OCI-LY1 (cell line): ENCODE measurements at regions not wholly inside any gene's neighbourhood (a gene's known extent, or its start where the extent isn't known, plus 50 kb on each side); places are given as distances from the start of the nearest gene placed in this dataset.

Source experiments
- H2AFZ ChIP-seq: fragments of 200-600 bp; sonication (generic), shearing (Covaris generic); 2 replicates; pipeline ENCODE4 v1.6.0; 2014; ENCODE audit warnings: antibody characterized with exemption, mild to moderate bottlenecking, low read length
- H3F3A ChIP-seq: fragments of 200-600 bp; sonication (generic), shearing (Covaris generic); 2 replicates; pipeline ENCODE4 v1.6.0; 2014; ENCODE audit warnings: mild to moderate bottlenecking, antibody characterized with exemption, low read length, moderate library complexity; ENCODE audit not compliant: insufficient read depth
- H3K27ac ChIP-seq: fragments of 200-600 bp; sonication (generic); 2 replicates; pipeline ENCODE4 v1.5.1; 2014; ENCODE audit warnings: low read length, mixed run types, mild to moderate bottlenecking, low read depth; ENCODE audit not compliant: poor library complexity, severe bottlenecking
- H3K27me3 ChIP-seq: fragments of 200-600 bp; sonication (generic); 2 replicates; pipeline ENCODE4 v1.6.0; 2014; ENCODE audit warnings: antibody characterized with exemption, mild to moderate bottlenecking, low read length, moderate library complexity; ENCODE audit not compliant: insufficient read depth
- H3K36me3 ChIP-seq: fragments of 200-600 bp; sonication (generic); 2 replicates; pipeline ENCODE4 v1.6.1; 2014; ENCODE audit warnings: mild to moderate bottlenecking, antibody characterized with exemption, low read length, moderate library complexity, mixed read lengths; ENCODE audit not compliant: insufficient read depth
- H3K4me1 ChIP-seq: fragments of 200-600 bp; sonication (generic); 2 replicates; pipeline ENCODE4 v1.5.1; 2014; ENCODE audit warnings: mild to moderate bottlenecking, low read length, moderate library complexity; ENCODE audit not compliant: insufficient read depth, severe bottlenecking
- H3K4me2 ChIP-seq: fragments of 200-600 bp; sonication (generic), shearing (Covaris generic); 2 replicates; pipeline ENCODE4 v1.6.1; 2014; ENCODE audit warnings: low read length
- H3K4me3 ChIP-seq: fragments of 200-600 bp; sonication (generic); 2 replicates; pipeline ENCODE4 v1.5.1; 2014; ENCODE audit warnings: low read length, low read depth, mild to moderate bottlenecking, mixed read lengths; ENCODE audit not compliant: poor library complexity, severe bottlenecking
- H3K79me2 ChIP-seq: fragments of 200-600 bp; shearing (Covaris generic); 2 replicates; pipeline ENCODE4 v1.6.1; 2016; ENCODE audit warnings: mixed run types, low read length, mixed read lengths; ENCODE audit not compliant: insufficient read depth
- H3K9ac ChIP-seq: fragments of 200-600 bp; sonication (generic), shearing (Covaris generic); 2 replicates; pipeline ENCODE4 v1.6.1; 2014; ENCODE audit warnings: mild to moderate bottlenecking, low read length, mixed read lengths
- H3K9me2 ChIP-seq: fragments of 200-600 bp; sonication (generic), shearing (Covaris generic); 2 replicates; pipeline ENCODE4 v1.6.1; 2014; ENCODE audit warnings: low read depth, mild to moderate bottlenecking, low read length, mixed read lengths
- H3K9me3 ChIP-seq: fragments of 200-600 bp; shearing (Covaris generic); 2 replicates; pipeline ENCODE4 v1.6.1; 2014; ENCODE audit warnings: low read length, mixed read lengths
- H4K20me1 ChIP-seq: fragments of 200-600 bp; sonication (generic), shearing (Covaris generic); 2 replicates; pipeline ENCODE4 v1.6.0; 2016; ENCODE audit warnings: mild to moderate bottlenecking, low read length; ENCODE audit not compliant: insufficient read depth
- EZH2 ChIP-seq: fragments of 200-600 bp; sonication (generic), shearing (Covaris generic); IDR thresholded peaks from 2 replicates; pipeline ENCODE4 v1.8.0; 2017; ENCODE audit warnings: borderline replicate concordance, mixed run types, mild to moderate bottlenecking, antibody characterized with exemption, low read length, moderate library complexity, mixed read lengths
- TF ChIP-seq, protein P1 (sequence below): fragments of 200-600 bp; sonication (generic), shearing (Covaris generic); IDR thresholded peaks from 2 replicates; pipeline ENCODE4 v1.5.1; 2017; ENCODE audit warnings: mild to moderate bottlenecking, antibody characterized with exemption, low read length, moderate library complexity, mixed read lengths

DNA sequence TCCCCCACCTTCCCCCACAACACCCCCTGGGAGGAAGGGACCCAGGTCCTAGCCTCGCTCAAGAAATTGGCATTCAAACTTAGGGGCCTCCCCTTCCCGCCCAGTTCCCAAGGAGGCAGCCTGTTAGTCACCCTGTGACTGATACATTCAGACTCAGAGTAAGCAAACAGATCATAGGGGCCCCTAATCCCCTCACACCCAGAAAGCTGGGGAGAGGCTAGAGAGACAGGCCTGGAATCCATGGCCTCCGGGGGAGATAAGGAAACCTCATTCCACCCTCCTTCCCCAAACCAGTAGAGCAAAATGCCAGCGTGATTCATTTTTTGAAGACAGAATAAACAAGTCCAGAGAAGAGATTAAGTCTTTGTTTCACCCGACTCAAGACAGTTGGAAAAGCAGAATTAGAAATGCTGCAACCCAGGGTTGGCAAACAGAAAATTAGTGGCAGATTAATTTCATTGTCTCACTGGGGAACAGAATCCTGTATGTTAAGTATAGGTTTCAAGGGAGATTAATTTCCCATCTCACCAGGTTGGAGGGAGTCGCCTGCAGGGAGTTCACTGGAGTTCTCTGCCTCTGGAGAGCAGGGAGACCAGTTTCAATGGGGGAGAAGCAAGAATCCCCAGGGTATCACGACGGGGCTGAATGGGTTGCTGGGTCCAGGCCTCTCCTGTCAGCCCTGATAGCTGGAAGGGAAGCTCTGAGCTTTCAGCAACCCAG, 268.3 kb downstream of the UACA start:
- Histone ChIP-seq H3K36me3 (no peaks in the 10 kb centered on the region), H3K27me3 (0 out of 2 replicates have a peak, but pooled peaks cover 14% of the 10 kb centered on the region), H3K9ac (no peak overlapping the region), H3K9me3 (no peaks in the 10 kb centered on the region), H3K79me2 (no peaks in the 10 kb centered on the region), H3K9me2 (no peaks in the 10 kb centered on the region), H4K20me1 (no peaks in the 10 kb centered on the region), H2AFZ (no peak overlapping the region), H3K4me3 (no peak overlapping the region), H3K4me2 (no peak overlapping the region), H3K4me1 (peaks cover 16% of the 10 kb centered on the region), H3F3A (no peaks in the 10 kb centered on the region), H3K27ac (no peak overlapping the region)
- no peak for TF ChIP-seq EZH2
- TF ChIP-seq, protein P1, sequence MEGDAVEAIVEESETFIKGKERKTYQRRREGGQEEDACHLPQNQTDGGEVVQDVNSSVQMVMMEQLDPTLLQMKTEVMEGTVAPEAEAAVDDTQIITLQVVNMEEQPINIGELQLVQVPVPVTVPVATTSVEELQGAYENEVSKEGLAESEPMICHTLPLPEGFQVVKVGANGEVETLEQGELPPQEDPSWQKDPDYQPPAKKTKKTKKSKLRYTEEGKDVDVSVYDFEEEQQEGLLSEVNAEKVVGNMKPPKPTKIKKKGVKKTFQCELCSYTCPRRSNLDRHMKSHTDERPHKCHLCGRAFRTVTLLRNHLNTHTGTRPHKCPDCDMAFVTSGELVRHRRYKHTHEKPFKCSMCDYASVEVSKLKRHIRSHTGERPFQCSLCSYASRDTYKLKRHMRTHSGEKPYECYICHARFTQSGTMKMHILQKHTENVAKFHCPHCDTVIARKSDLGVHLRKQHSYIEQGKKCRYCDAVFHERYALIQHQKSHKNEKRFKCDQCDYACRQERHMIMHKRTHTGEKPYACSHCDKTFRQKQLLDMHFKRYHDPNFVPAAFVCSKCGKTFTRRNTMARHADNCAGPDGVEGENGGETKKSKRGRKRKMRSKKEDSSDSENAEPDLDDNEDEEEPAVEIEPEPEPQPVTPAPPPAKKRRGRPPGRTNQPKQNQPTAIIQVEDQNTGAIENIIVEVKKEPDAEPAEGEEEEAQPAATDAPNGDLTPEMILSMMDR = no peak

DNA sequence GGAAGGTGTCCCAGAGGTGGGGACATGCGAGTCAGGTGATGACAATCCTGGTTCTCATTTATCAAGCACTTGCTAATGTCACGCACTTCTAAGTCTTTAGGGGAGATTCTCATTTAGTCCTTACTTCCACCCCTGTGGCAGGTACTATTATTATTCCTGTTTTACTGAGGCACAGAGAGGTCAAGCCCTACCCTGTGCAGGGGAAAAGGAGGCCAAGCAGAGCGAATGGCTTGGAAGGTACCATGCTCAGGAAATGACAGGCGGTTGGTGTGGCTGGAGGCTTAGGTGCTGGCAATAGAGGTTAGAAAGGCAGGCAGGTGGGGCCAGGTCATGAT, 268.9 kb downstream of the UACA start:
- no peaks in the 10 kb centered on the region for H3K9me2 ChIP-seq
- H3K4me3 ChIP-seq = no peak overlapping the region
- H3K4me2 ChIP-seq = no peak overlapping the region
- no peak for TF ChIP-seq EZH2
- TF ChIP-seq, protein P1 = no peak
- no peaks in the 10 kb centered on the region for H3K36me3 ChIP-seq
- peaks cover 16% of the 10 kb centered on the region for H3K4me1 ChIP-seq
- H3K9me3 ChIP-seq = no peaks in the 10 kb centered on the region
- no peak overlapping the region for H3K9ac ChIP-seq
- no peaks in the 10 kb centered on the region for H3F3A ChIP-seq
- no peak overlapping the region for H2AFZ ChIP-seq
- no peaks in the 10 kb centered on the region for H3K79me2 ChIP-seq
- no peaks in the 10 kb centered on the region for H4K20me1 ChIP-seq
- H3K27me3 ChIP-seq = 0 out of 2 replicates have a peak, but pooled peaks cover 14% of the 10 kb centered on the region
- H3K27ac ChIP-seq = no peak overlapping the region

DNA sequence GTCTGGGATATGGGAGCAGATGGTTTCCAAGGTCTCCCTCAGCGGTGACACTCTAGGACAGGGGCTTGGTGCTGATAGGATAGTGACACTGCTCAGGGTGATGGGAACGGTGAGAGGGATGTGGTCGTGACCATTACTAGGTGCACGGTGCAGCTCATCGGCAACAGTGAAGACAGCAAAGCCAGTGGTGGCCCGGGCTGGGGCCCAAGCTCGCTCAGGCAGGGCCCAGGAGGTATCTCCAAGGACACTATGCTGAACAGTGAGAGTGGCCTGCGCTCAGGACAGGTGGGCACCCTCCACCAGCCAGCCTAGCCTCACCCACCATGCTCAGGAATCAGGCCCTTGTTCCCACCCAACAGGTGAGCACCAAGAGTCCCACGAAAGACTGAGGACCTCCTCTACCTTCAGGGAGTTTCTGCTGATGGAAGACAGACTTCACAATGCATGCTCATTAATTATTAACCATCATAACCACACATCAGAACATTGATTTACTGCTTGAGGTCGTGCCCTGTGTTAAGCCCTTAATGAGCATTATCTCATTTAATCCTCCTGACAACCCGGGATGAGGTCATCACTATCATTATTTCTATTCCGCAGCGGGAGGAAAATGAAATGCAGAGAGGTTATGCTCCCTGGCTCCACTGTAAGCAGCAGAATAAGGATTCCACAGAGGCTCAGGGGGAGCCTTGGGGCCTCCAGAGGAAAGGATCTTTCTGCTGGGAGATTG, 269.4 kb downstream of the UACA start:
- H3K36me3 ChIP-seq = no peaks in the 10 kb centered on the region
- H3K4me2 ChIP-seq = no peak overlapping the region
- H3K79me2 ChIP-seq = no peaks in the 10 kb centered on the region
- H3K27me3 ChIP-seq = 0 out of 2 replicates have a peak, but pooled peaks cover 14% of the 10 kb centered on the region
- no peak overlapping the region for H3K4me3 ChIP-seq
- H3F3A ChIP-seq = no peaks in the 10 kb centered on the region
- no peaks in the 10 kb centered on the region for H3K9me2 ChIP-seq
- H3K9ac ChIP-seq = no peak overlapping the region
- TF ChIP-seq, protein P1 = no peak
- TF ChIP-seq EZH2 = no peak
- H3K4me1 ChIP-seq = peaks cover 16% of the 10 kb centered on the region
- H3K9me3 ChIP-seq = no peaks in the 10 kb centered on the region
- no peaks in the 10 kb centered on the region for H4K20me1 ChIP-seq
- no peak overlapping the region for H2AFZ ChIP-seq
- H3K27ac ChIP-seq = no peak overlapping the region
